H54 (cell line): ENCODE measurements at regions not wholly inside any gene's neighbourhood (a gene's known extent, or its start where the extent isn't known, plus 50 kb on each side); places are given as distances from the start of the nearest gene placed in this dataset.

ENCODE experiments used
- DNase-seq: peaks from one replicate; pipeline ENCODE4 v3.0.0; 2011; ENCODE audit warnings: low spot score, mixed read lengths; ENCODE audit not compliant: insufficient read length
- FAIRE-seq: peaks from 3 replicates; lab custom pipeline; 2011; peaks lifted over from hg19 to GRCh38; lab: Jason Lieb, UNC
- POLR2A ChIP-seq: IDR thresholded peaks from 2 replicates; pipeline ENCODE4 v1.6.1; 2011; ENCODE audit warnings: low read depth, mild to moderate bottlenecking, low read length

DNA sequence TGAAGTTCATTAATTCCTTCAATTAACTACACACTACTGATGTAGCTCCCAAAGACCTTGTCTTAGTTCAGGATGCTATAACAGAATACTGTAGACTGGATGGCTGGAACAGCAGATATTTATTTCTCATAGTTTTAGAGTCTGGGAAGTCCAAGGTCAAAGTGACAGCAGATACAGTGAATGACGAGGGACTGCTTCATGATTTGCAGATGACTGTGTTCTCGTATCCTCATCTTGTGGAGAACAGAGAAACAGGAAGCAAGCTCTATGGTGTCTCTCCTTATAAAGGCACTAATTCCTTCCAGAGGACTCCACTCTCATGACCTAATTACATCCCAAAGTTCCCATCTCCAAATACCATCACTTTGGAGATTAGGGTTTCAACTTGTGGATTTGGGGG is 65.6 kb upstream of the MAP1B start:
- FAIRE-seq (no peak), DNase-seq (no peak)

DNA sequence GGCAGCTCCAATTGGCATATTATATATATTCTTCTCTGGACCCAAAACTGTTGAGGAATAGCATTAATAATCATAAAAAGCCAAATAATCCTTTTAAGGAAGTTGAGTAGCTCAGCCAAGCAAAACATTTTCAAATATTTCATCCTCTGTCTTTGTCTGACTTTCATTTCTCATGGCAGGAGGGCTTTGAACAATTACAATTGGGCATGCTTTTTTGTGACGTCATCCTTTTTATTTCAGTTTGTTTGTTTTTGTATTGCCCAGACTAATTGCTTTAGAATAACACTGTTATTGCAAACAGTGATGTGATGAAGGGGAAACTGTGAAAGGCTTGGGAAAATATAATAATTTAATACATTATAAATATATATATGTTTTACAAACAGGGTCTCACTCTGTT is 65.2 kb upstream of the MAP1B start:
- no peak for FAIRE-seq
- no peak for DNase-seq
- no peak for TF ChIP-seq POLR2A

More for the DNA sequence above, 65.6 kb upstream of the MAP1B start:
- TF ChIP-seq POLR2A: no peak

DNA sequence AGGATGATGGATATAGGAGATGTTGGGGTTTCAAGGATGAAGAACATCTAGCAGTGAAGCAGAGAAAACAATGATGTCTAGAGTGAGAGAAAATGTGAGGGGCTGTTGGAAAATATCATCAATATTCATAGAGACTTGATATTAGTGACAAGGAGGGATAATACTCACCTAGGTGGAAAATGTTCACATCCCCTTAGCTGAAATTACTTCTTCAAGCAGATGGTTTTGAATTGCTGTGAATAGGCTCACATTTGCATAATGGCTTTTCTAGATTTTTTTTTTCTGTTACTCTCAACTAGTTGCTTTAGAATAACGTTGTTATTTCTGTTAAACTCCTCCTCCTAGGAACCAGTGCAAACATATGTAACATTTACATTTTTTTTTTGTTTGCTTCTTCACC is 61.6 kb upstream of the MAP1B start:
- DNase-seq (no peak), FAIRE-seq (no peak)
- TF ChIP-seq POLR2A: no peak

DNA sequence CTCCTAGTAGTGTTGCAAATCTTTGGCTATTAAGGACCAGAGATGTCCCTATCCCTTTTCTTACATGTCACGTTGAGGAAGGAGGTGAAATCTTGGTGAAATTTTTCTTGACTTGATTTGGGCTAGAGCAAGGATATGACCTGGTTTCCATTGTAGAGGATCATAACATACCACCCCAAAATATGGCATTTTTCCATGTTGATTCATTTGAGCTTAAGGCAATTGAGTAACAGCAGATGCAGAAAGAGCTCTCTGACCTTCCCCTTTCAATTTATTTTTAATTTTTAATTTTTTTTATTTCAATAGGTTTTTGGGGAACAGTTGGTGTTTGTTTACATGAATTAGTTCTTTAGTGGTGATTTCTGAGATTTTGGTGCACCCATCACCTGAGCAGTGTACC is 61.2 kb upstream of the MAP1B start:
- no peak for TF ChIP-seq POLR2A
- FAIRE-seq (no peak), DNase-seq (no peak)

DNA sequence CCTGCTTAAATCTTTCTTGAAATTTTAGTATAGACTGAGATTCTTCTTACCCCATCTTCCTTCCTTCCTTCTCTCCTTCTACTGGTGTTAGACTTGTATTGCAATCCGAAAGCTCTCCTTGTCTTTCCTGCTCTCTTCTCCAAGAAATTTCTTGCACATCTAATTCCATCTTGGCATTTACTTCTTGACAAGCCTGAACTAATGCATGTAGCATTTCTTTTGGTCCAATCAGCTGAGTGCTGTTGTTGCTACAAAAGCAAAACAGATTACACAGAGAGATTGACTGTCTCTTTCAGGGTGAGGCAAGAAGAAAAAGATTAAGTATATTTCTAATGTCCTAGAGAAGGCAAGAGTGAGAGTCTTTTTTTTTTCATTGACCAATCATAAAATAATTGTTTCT is 51.6 kb upstream of the MAP1B start:
- no peak for DNase-seq
- no peak for TF ChIP-seq POLR2A
- FAIRE-seq: no peak
